Endothelial cell of umbilical vein (primary cell): ENCODE measurements at regions not wholly inside any gene's neighbourhood (a gene's known extent, or its start where the extent isn't known, plus 50 kb on each side); places are given as distances from the start of the nearest gene placed in this dataset.

Experiments
- BruUV-seq: library from RNA; stranded (reverse); fragments of 400-500 nt; replicated peaks from 2 replicates; lab custom pipeline; 2021; lab: Mats Ljungman, UMichigan
- CTCF ChIA-PET: fragments of 300-600, 350-600 bp; sonication (Branson Sonifier 250); formaldehyde crosslinking; loops from one replicate; lab custom pipeline; 2021; ENCODE audit warnings: antibody characterized with exemption, inconsistent platforms; lab: Charles Lee
- POLR2A ChIA-PET: fragments of 300-600, 350-600 bp; sonication (Branson Sonifier 250); formaldehyde crosslinking; loops from one replicate; lab custom pipeline; 2021; ENCODE audit warnings: antibody characterized with exemption, inconsistent platforms; lab: Charles Lee
- DNase-seq: peaks from one replicate; pipeline ENCODE4 v3.0.0-alpha.2; 2011; ENCODE audit warnings: low read depth, low spot score
- FAIRE-seq: peaks from 2 replicates; lab custom pipeline; 2011; peaks lifted over from hg19 to GRCh38; lab: Jason Lieb, UNC
- H2AFZ ChIP-seq: 2 replicates; pipeline ENCODE4 v1.6.0; 2012; ENCODE audit warnings: low read depth, low read length, control low read depth, inconsistent platforms
- H3K27ac ChIP-seq: 2 replicates; pipeline ENCODE4 v1.5.1; 2011; ENCODE audit warnings: low read depth, mild to moderate bottlenecking, control low read depth, low read length, moderate library complexity; ENCODE audit not compliant: insufficient read depth
- H3K27me3 ChIP-seq, 2 experiments: 2 replicates each; pipeline versions ENCODE4 v1.6.0 to v1.6.1; 2011; ENCODE audit warnings: low read length in 2 of 2, mixed read lengths in 1 of 2; ENCODE audit not compliant: control insufficient read depth in 2 of 2, insufficient read depth in 2 of 2
- H3K36me3 ChIP-seq, 2 experiments: 2 replicates in 1 of 2; 3 replicates in 1 of 2; pipeline ENCODE4 v1.5.1; 2011; ENCODE audit warnings: low read length in 2 of 2, mild to moderate bottlenecking in 1 of 2, moderate library complexity in 1 of 2; ENCODE audit not compliant: control insufficient read depth in 2 of 2, insufficient read depth in 2 of 2; ENCODE audit errors: extremely low read depth in 1 of 2
- H3K4me1 ChIP-seq: 3 replicates; pipeline ENCODE4 v1.5.1; 2011; ENCODE audit warnings: mild to moderate bottlenecking, low read length; ENCODE audit not compliant: control insufficient read depth, insufficient read depth; ENCODE audit errors: extremely low read depth
- H3K4me2 ChIP-seq: 2 replicates; pipeline ENCODE4 v1.6.1; 2011; ENCODE audit warnings: low read length, control low read depth, mixed read lengths; ENCODE audit not compliant: insufficient read depth
- H3K4me3 ChIP-seq, 3 experiments: fragments of 200-600 bp in 1 of 3; sonication (generic), shearing (Covaris generic) in 1 of 3; replicated peaks in 1 of 3; 2 replicates each; pipeline ENCODE4 v1.5.1; 2011 to 2016; ENCODE audit warnings: control low read depth in 3 of 3, low read length in 3 of 3, mild to moderate bottlenecking in 2 of 3, inconsistent platforms in 1 of 3, low read depth in 1 of 3, moderate library complexity in 1 of 3; ENCODE audit not compliant: insufficient read depth in 1 of 3
- H3K79me2 ChIP-seq: 2 replicates; pipeline ENCODE4 v1.6.0; 2012; ENCODE audit warnings: low read length, inconsistent platforms; ENCODE audit not compliant: control insufficient read depth, insufficient read depth
- H3K9ac ChIP-seq: replicated peaks from 2 replicates; pipeline ENCODE3; 2011; ENCODE audit warnings: low read length, control low read depth; ENCODE audit not compliant: insufficient read depth; ENCODE audit errors: extremely low read depth
- H3K9me1 ChIP-seq: replicated peaks from 3 replicates; pipeline ENCODE4 v1.6.0; 2011; ENCODE audit warnings: mild to moderate bottlenecking, low read length; ENCODE audit not compliant: control insufficient read depth, insufficient read depth; ENCODE audit errors: extremely low read depth
- H3K9me3 ChIP-seq: replicated peaks from 2 replicates; pipeline ENCODE4 v1.5.1; 2012; ENCODE audit warnings: low read length, inconsistent platforms; ENCODE audit not compliant: control insufficient read depth, insufficient read depth
- H4K20me1 ChIP-seq: replicated peaks from 2 replicates; pipeline ENCODE3; 2011; ENCODE audit warnings: mild to moderate bottlenecking, low read length; ENCODE audit not compliant: control insufficient read depth, insufficient read depth; ENCODE audit errors: extremely low read depth
- CTCF ChIP-seq, 2 donors: IDR thresholded peaks; 1 replicate in 1 of 2; 2 replicates in 1 of 2; pipeline ENCODE4 v1.5.1; 2011; ENCODE audit warnings: low read length in 2 of 2, mild to moderate bottlenecking in 2 of 2, moderate library complexity in 2 of 2, control low read depth in 1 of 2, inconsistent platforms in 1 of 2, low read depth in 1 of 2; ENCODE audit not compliant: insufficient read depth in 1 of 2; ENCODE audit errors: extremely low read depth in 1 of 2
- JUN ChIP-seq: IDR thresholded peaks from 2 replicates; pipeline ENCODE4 v1.6.1; 2011; ENCODE audit warnings: borderline replicate concordance, low read depth; ENCODE audit not compliant: insufficient read length, insufficient read depth
- dilution Hi-C: fragments of 300-500 bp; cut with MboI; formaldehyde crosslinking; loops from one replicate; pipeline ENCODE4 v1.15.0; 2019; ENCODE audit warnings: low sequenced_read_pairs; ENCODE audit not compliant: extremely low pct_ligation_motif_present
- intact Hi-C: fragments of 100-400 bp; cut with micrococcal nuclease; formaldehyde crosslinking; loops from one replicate; pipeline ENCODE4 v1.10.0; 2022

- Histone ChIP-seq H3K27me3 (no peaks in the 10 kb centered on the region), H3K4me1 (no peaks in the 10 kb centered on the region), H3K27ac (no peak overlapping the region), H3K79me2 (no peaks in the 10 kb centered on the region), H3K36me3 (no peaks in the 10 kb centered on the region), H4K20me1 (no peaks in the 10 kb centered on the region), H3K9me3 (peaks cover 1% of the 10 kb centered on the region), H3K4me3 (no peak overlapping the region), H3K4me2 (no peak overlapping the region), H3K9me1 (no peaks in the 10 kb centered on the region), H2AFZ (no peak overlapping the region), H3K9ac (no peak overlapping the region)
- DNase-seq (no peak), FAIRE-seq (no peak)
- BruUV-seq: no TSS peak
- intact Hi-C loops (no loop called here), dilution Hi-C loops (no loop called here)
- TF ChIP-seq CTCF (IDR thresholded peaks at IDR 0.05; ENCODE audit: extremely low read depth in 1 of 2, insufficient read depth in 1 of 2, low read depth in 1 of 2, low read length in 2 of 2) (no peak), JUN (no peak)
- CTCF ChIA-PET: no interaction called here
- POLR2A ChIA-PET: no interaction called here
These were observed 563.3 kb upstream of the SYNCRIP start for GRCh38 chr6:86205980-86206379.

GRCh38 chr6:86203044-86203443 is 560.4 kb upstream of the SYNCRIP start:
- Histone ChIP-seq H2AFZ (no peak overlapping the region), H3K9me1 (no peaks in the 10 kb centered on the region), H3K4me1 (no peaks in the 10 kb centered on the region), H3K9me3 (peaks cover 1% of the 10 kb centered on the region), H3K27ac (no peak overlapping the region), H3K9ac (no peak overlapping the region), H4K20me1 (no peaks in the 10 kb centered on the region), H3K4me3 (no peak overlapping the region), H3K79me2 (no peaks in the 10 kb centered on the region), H3K4me2 (no peak overlapping the region), H3K27me3 (no peaks in the 10 kb centered on the region), H3K36me3 (no peaks in the 10 kb centered on the region)
- TF ChIP-seq CTCF (IDR thresholded peaks at IDR 0.05; ENCODE audit: extremely low read depth in 1 of 2, insufficient read depth in 1 of 2, low read depth in 1 of 2, low read length in 2 of 2): no peak
- intact Hi-C loops: no loop called here
- ChIA-PET CTCF (no interaction called here), POLR2A (no interaction called here)
- no TSS peak for BruUV-seq
- FAIRE-seq: no peak
- DNase-seq: no peak
- dilution Hi-C loops: no loop called here
